Erythroblast (primary cell): ENCODE measurements at regions not wholly inside any gene's neighbourhood (a gene's known extent, or its start where the extent isn't known, plus 50 kb on each side); places are given as distances from the start of the nearest gene placed in this dataset.

ENCODE experiments used
- GATA1 ChIP-seq: IDR thresholded peaks from 2 replicates; pipeline ENCODE4 v1.6.1; 2011; ENCODE audit warnings: low read depth, mild to moderate bottlenecking, control low read depth, low read length, moderate library complexity
- POLR2A ChIP-seq: IDR thresholded peaks from 2 replicates; pipeline ENCODE4 v1.6.1; 2011; ENCODE audit warnings: mild to moderate bottlenecking, low read length

DNA sequence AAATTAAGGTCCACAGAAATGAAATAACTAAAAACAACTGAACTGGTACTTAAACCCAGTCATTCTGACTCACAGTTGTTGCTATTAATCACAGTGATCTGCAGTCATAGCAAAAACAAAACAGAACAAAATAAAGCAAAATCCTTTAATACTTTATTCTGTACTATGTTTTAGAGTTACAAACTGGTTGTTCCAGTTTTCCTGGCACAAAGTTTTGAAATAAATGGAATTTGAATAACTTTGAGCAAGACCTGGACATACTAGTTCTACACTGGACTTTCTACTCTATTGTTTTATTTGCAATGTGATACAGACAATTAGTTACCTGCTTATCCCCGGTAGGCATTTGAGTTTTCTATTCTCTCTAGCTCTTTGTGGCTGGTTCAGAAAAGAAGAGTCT, 147.9 kb downstream of the DMRT2 start:
- TF ChIP-seq POLR2A (no peak), GATA1 (no peak)
